ENCODE measurements at regions not wholly inside any gene's neighbourhood (a gene's known extent, or its start where the extent isn't known, plus 50 kb on each side); places are given as distances from the start of the nearest gene placed in this dataset.
"Not testable (repeated sequence)": the region's sequence is repeated elsewhere in the genome, so short reads cannot be mapped to it uniquely, and the experiment has no call there.

DNA sequence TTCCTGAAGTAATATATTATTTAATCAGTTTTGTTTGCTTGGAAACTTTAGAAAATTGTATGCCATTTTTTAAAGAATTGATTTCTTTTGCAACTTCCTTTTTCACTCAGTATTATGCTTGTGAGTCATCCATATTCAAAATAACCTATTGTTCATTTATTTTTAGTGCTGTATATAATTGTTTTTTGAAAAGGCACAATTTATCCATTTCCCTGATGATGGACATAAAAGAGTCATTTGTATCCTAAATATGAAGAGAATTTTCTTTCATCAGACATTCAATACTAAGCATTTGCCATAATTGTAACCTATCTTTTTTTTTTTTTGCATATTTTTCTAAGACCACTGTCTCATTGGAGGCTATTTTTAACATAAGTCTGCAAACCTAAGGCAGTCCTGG is 134.1 kb upstream of the SERPINE2 start:
- no peak for DNase-seq

- peak in 1 of 2 donors; percentile 2 for DNase-seq
Observed at GRCh38 chr2:224171226-224171625, 132.1 kb upstream of the SERPINE2 start.

DNA sequence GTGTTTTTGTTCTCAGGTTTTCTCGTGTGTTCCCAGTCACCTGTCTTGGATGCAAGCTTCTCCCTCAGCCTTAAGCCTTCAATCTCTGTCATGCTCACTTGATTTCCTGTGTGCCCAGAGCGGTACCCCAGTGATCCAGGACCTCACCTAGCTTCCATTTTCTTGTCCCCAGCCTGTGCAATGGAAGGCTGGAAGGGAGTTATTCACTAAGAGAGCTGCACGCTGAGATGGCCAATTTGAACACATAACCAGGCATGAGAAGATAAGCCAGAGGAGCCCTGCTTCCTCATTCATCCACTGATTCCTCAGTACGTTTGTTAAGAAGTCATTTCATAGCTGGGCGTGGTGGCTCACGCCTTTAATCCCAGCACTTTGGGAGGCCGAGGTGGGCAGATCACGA is 130.8 kb upstream of the SERPINE2 start:
- DNase-seq: no peak

GRCh38 chr2:224167781-224168180 is 128.7 kb upstream of the SERPINE2 start:
- DNase-seq: not testable (repeated sequence)

DNA sequence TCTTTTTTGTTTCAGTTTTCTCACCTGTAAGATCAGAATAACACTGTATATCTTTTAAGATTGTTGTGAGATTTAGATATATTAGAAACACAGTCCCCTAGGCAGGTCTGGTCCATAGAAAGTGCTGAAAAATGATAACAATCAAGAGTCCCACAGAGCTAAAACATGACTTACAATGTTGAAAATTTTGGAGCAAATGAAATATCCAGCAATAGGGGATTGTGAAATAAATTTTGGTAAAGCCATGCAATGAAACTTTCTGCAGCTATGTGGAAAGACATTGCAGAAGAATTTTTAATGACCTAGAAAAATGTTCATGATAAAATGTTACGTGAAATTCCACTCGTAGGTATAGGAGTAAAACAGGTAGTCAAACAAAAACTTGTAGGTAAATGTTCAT is 127.6 kb upstream of the SERPINE2 start:
- DNase-seq: no peak

DNA sequence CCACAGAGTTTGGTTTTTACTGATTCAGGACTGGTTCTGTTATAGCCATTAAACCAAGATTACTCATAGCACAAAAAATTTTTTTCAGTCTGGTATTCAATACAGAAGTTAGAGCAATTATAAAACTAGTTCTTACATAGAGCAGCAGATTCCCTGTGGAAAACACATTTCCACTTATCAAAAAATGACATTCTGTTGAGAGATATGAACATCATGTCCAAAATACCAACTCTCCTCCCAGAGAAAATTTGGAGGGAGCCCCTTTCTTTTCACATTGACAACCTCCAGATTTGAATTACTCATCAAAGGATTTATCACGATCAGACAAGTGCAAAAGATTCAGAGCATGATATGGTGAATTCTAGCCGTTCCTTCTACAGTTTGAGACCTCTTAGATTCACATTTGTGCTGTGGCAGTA is 126.8 kb upstream of the SERPINE2 start:
- DNase-seq: no peak

GRCh38 chr2:224163566-224164307 is 124.7 kb upstream of the SERPINE2 start:
- no peak for DNase-seq

- DNase-seq: no peak
Observed at GRCh38 chr2:224162122-224162521, 123.0 kb upstream of the SERPINE2 start.

DNA sequence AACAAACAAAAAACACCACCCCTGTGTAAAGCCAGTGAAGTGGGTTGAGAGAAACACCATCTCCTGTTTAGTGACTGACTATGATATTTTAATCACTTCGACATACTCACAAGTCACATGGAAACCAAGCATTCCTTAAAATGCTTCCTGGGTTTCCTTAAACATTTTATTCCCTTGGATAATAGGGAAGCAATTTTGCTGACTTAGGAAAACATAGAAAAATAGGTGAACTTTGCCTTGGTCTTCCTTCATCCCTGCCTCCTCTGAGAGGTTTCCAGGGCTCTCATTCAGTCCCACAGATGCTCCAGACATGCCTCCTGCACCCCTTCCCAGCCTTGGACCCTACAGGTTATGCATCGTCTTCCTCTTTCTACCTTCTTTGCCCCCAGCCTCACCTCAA is 122.6 kb upstream of the SERPINE2 start:
- DNase-seq: no peak

DNA sequence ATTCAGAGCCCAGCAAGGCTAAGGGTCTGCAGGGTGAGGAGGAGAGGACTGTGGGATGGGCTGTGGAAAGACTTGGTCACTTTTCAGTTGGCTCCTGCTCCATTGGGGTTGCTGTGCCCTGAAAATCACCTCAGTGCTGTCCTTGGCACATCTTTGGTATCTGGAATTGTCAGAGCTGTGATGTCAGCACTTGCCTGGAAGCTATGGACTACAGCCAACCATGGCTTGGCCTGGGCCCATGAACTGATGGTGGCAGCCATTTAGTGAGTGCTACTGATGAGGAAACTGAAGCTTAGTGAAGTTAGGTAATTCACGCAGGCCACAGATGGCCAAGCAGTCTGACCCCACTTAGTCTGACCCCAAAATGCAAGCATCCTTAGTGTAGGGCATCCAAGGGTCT is 121.8 kb upstream of the SERPINE2 start:
- DNase-seq: no peak

DNA sequence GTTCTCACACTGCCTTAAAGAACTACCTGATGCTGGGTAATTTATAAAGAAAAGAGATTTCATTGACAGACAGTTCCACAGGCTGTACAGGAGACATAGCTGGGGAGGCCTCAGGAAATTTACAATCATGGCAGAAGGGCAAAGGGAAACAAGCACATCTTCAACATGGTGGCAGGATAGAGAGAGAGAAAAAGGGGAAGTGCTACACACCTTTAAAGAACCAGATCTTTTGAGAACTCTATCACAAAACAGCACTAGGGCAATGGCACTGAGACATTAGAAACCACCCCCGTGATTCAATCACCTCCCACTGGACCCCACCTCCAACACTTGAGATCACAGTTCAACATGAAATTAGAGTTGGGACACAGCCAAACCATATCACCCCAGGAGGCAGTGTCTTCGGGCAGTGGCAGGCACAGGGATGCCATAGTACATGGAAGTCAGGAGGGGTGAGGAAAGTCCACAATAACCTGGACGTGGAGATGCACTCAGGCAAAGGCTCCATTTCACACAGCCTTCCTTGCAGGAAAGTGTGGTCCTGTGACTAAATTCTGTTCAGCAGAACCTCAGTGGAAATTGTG is 120.4 kb upstream of the SERPINE2 start:
- DNase-seq: no peak

GRCh38 chr2:224158831-224159230 is 119.7 kb upstream of the SERPINE2 start:
- no peak for DNase-seq

- DNase-seq: no peak
Observed at GRCh38 chr2:224158061-224158460, 119.0 kb upstream of the SERPINE2 start.

DNA sequence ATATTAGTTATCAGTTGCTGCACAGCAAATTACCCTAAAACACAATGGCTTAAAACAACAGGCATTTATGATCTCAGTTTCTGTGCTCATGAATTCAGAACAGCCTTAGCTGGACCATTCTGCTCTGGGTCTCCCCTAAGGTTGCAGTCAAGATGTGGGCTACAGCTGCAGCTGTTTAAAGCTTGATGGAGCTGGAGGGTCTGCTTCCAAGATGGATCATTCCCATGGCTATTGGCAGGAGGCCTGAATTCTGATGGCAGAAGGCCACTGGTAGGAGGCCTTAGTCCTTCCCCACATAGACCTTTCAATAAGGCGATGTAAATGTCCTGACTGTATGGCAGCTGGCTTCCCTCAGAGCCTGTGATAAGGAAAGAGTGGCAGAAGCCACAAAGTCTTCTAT is 118.6 kb upstream of the SERPINE2 start:
- no peak for DNase-seq

DNA sequence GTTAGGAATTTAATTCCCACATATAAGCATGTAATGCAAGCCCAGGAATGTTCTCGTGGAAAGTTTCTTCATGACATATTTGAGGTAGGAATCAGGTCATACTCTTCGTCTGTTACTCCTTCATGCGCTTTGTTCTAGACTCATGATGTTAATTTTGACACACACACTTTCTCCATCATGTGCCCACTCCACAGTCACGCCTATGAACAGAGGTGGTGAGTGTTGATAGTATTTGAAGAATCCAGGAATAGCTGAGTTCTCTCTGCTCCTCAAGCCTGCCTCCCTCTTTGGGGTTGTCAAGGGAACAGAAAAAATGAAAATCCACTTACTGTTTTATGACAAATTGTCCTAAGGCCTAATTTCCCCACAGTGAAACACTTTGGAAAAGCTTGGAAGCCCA is 117.3 kb upstream of the SERPINE2 start:
- no peak for DNase-seq

- DNase-seq: no peak
Observed at GRCh38 chr2:224155896-224156295, 116.8 kb upstream of the SERPINE2 start.

DNA sequence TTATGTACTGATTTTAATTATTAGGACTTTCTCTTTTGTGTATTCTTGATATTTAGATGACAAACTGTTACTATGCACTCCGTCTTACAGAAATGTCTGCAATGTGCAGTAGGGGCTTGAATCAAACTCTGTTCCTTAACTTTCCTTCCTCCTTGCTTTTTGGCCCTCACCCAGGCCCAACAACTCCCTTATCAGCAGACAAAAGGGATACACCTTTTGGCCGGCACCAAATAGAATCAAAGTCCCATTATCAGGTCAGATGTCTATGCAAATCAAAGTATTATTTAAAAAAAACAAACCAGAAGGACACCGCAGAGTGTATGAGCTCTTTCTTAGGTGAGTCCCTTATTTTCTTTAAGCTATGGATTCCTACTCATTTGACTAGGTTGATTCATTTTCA is 116.3 kb upstream of the SERPINE2 start:
- DNase-seq: no peak

- DNase-seq: no peak
Observed at GRCh38 chr2:224151680-224152310, 112.7 kb upstream of the SERPINE2 start.

DNA sequence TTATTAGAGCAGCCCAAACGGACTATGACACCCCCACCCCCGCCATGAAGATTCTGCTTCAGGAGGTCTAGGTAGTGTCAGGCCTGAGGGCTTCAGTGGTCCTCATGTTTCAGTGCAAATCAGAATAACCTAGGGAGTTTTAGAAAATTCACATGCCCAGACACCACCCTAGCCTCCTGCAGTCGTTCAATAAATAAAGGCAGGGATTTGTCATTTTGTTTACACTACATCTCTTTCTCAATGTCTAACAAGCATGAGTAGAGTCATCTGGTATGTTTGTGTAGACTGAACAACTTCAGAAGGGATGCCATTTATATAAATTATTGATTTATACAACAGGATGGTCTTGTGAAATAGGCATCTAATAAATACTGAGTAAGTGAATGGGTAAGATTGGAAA is 112.1 kb upstream of the SERPINE2 start:
- DNase-seq: no peak

- not testable (repeated sequence) for DNase-seq
Observed at GRCh38 chr2:224148058-224148457, 109.0 kb upstream of the SERPINE2 start.

GRCh38 chr2:224147174-224147573 is 108.1 kb upstream of the SERPINE2 start:
- DNase-seq: no peak

DNA sequence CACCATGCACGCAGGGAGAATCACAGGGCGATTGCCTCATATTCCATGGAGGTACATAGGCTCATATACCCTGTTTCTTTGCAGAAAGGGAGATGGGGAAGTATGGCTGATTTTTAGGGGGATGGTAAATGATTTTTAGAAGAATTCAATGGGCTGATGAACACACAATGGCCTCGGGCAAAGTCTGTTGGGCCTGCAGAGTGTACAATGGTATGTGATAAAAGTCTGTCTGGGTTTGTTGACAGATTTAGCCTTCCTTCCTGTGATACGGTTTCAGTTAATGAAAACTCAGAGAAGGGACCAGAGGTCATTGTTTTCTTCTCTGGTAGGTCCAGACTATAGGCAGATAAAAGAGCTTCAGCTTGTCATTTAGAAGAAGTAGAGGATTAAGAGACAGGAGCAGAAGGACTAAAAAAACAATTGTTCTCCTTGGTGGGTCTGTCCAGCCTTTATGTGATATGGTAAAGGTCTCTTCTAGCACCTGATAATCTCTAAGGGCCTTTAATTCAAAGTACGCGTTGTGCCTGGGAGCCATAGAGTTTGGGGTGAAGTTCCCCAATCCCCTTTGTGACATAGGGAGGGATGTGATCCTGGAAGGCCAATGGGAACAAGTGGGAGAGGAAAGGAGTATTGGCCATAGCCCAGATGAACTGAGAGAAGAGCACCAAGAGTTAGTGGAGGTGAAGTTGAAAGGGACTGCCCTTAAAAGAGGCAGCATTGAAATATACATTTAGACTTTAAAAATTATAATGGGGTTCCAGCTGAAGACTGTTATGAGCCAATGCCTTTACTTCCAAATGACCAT is 107.5 kb upstream of the SERPINE2 start:
- DNase-seq: no peak

DNA sequence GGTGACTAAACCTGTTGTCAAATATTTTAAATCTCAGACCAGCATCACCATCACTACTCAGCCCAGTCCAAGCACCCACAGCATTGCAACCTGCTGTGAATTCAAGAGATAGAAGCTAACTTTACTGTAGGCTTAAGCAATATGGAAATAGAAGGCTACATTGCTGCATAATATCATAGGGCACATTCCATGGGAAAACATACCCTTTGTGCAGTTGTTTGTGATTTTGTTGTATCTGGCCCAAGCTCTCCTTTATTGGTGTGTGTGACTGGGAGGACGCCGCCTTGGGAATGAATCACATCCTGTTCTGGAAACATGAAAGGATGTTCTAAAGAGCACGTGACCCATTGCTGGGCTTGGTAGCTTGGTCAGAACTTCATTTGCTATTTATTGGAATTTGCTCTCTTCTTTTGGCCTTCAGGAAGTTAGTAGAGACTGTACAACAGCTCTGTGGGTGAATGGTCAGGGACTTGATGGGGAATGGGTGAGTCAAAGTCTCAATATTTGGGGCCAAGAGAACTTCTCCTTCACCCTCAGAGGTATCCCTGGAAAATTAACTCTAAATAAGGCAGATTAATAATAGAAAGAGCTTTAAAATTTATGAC is 106.8 kb upstream of the SERPINE2 start:
- no peak for DNase-seq

All from hippocampal formation (tissue), 2 donors.